GM18507 (cell line): ENCODE measurements at regions not wholly inside any gene's neighbourhood (a gene's known extent, or its start where the extent isn't known, plus 50 kb on each side); places are given as distances from the start of the nearest gene placed in this dataset.

Experiments
- DNase-seq: peaks from one replicate; pipeline ENCODE4 v3.0.0; 2011; ENCODE audit warnings: low read depth; ENCODE audit not compliant: insufficient read length; ENCODE audit errors: extremely low spot score
- FAIRE-seq: peaks from 2 replicates; lab custom pipeline; 2011; peaks lifted over from hg19 to GRCh38; lab: Jason Lieb, UNC

DNA sequence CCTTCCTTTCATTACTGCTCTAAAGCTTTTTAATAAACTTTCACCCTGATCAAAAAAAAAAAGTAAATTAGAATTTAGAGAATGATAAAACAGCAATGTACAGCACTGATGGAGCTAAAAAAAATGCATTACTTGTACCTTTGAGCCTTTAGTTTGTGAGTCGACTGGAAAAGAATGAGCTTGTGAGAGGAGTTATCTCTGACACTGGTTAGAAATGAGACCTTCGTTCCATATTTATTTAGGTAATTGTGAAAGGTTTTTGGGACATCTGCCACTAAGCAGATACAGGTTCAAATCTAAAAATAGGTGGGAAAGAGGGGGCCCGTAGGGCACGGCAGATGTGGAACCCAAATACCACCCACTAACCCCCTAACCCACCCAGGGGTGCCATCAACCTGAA is 376.8 kb downstream of the ICE1 start:
- FAIRE-seq (no peak), DNase-seq (no peak)

- no peak for FAIRE-seq
- no peak for DNase-seq
These were observed 376.0 kb downstream of the ICE1 start for GRCh38 chr5:5798462-5798861.

DNA sequence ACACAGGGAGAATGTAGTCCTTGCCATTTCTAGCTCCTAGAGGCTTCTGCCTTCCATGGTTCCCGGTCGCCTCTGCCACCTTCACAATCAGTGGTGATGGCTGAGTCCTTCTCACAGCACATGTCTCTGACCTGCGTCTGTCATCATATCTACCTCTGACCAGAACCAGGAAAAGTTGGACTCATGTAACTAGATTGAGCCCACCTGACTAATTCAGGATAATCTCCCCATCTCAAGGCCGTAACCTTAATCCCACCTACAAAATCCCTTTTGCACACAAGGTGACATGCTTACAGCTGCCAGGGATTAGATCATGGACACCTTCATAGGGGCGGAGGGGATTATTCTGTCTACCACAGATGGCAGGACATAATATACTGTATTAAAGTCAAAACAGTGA is 375.6 kb downstream of the ICE1 start:
- DNase-seq: no peak
- FAIRE-seq: no peak

DNA sequence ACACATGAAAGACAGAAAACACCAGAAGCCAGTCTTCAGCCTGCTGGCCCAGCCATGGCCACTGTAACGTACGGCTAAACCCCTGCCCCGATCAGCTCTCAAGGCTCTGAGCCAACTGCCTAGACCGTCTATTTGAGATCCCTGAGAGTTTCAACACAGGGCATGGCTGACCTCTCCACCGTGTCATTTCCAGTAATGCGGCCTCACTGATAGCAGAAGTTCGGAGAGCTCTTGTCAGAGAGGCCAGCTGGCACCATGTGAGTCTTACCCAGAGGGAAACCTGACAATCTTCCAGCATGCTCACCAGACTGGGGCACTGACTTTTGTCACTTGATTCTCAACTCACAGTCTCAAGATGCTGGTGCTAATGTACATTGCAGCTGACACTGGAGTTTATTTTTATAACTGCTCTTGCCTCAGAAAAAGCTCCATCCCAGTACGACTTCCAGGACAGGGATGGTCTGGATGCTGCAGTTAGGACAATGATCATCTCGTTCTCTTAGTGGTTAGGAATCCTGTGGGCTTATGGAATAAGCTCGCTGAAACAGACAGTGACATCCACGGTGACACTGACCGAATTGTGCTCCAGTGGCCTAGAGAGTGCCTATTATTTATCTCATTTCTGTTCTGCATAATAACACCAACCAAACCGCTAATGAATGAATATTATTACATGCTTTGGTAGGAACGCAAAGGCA is 372.7 kb downstream of the ICE1 start:
- DNase-seq: no peak
- FAIRE-seq: no peak

- DNase-seq: no peak
- FAIRE-seq: no peak
These were observed 371.7 kb downstream of the ICE1 start for GRCh38 chr5:5794118-5794560.

GRCh38 chr5:5793242-5794117 is 371.0 kb downstream of the ICE1 start:
- DNase-seq (no peak), FAIRE-seq (no peak)

- FAIRE-seq (no peak), DNase-seq (no peak)
These were observed 369.6 kb downstream of the ICE1 start for GRCh38 chr5:5792106-5792505.

- DNase-seq: no peak
These were observed 366.3 kb downstream of the ICE1 start for GRCh38 chr5:5788793-5789192.

DNA sequence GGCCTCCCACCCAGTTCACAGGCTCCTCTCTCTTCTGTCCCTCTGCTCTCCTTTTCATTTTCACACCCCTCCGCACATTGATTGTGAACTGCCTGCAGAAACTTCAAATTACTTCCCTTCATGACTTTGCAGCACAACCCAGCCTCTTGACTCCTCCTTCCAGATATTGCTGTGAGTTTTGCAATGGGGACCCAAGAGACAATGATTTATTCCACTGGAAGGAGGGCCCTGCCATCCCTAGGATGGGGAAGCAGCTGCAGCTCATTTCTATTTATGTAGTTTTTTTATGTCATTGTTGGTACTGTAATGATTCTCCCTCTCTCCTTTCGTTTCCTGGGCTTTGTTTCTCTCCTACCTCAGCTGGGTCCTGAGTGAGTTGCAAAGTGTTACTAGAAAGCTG is 364.9 kb downstream of the ICE1 start:
- FAIRE-seq (no peak), DNase-seq (no peak)

More at GRCh38 chr5:5788793-5789192, 366.3 kb downstream of the ICE1 start:
- FAIRE-seq: no peak

- FAIRE-seq (no peak), DNase-seq (no peak)
These were observed 361.6 kb downstream of the ICE1 start for GRCh38 chr5:5784101-5784500.

DNA sequence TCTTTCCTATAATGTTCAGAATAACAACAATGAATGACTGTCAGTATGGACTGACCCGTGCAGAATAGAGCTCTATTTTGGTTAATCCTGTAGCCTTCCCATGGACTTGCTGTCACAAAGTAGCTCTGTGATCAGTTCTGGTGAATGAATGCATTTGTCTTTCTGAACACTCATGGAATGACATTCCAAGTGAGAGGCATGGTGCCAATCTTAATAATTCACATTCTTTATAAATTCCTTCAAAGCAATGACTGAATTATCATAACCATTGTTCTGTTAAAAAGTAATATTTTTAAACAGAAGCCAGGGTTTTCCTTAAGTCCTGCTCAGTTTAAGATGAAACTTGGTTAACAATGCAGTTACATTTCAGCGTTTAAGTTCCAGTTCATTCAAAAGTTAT is 360.5 kb downstream of the ICE1 start:
- FAIRE-seq: no peak
- no peak for DNase-seq

DNA sequence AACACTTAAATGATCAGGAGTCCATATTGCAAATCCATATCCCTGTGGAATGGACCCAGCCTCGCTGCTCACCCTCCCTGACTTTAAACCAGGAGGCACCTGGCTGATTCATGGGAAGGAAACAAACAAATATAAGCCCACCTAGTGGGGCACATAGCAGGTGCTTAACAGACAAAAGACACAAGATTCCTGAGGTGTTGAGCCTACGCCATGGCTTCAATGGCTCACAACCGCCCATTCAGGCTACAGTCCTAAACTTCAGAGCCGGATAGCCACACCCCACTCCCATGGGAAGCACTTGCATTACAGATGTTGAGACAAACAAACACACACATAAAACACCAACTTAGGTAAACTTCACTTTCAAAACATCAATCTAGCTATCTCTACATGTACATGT is 359.9 kb downstream of the ICE1 start:
- DNase-seq (no peak), FAIRE-seq (no peak)

GRCh38 chr5:5781335-5781734 is 358.9 kb downstream of the ICE1 start:
- DNase-seq (no peak), FAIRE-seq (no peak)

GRCh38 chr5:5780253-5780652 is 357.8 kb downstream of the ICE1 start:
- DNase-seq: no peak
- FAIRE-seq: no peak

GRCh38 chr5:5777013-5777412 is 354.5 kb downstream of the ICE1 start:
- no peak for FAIRE-seq

GRCh38 chr5:5772202-5772601 is 349.7 kb downstream of the ICE1 start:
- DNase-seq: no peak
- no peak for FAIRE-seq

More at GRCh38 chr5:5777013-5777412, 354.5 kb downstream of the ICE1 start:
- no peak for DNase-seq

DNA sequence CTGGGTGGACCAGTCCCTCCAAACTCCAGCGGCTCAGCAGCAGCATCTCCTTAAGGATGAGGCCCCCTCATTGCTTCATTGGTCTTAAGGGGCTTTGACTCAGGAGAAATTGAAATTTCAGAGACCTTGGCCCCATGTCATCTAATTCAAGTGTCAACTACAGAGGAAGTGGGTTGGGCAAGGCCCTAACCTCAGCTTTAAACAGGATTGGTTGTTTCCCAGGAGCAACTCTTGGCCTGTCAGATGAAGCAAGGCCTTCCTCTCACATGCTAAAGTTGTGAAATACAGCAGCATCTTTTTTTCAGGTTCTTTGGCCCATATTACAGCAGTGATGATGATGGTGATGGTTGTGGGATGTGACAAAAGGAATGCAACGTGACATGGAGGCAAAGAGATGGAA is 348.3 kb downstream of the ICE1 start:
- no peak for FAIRE-seq
- DNase-seq: no peak

DNA sequence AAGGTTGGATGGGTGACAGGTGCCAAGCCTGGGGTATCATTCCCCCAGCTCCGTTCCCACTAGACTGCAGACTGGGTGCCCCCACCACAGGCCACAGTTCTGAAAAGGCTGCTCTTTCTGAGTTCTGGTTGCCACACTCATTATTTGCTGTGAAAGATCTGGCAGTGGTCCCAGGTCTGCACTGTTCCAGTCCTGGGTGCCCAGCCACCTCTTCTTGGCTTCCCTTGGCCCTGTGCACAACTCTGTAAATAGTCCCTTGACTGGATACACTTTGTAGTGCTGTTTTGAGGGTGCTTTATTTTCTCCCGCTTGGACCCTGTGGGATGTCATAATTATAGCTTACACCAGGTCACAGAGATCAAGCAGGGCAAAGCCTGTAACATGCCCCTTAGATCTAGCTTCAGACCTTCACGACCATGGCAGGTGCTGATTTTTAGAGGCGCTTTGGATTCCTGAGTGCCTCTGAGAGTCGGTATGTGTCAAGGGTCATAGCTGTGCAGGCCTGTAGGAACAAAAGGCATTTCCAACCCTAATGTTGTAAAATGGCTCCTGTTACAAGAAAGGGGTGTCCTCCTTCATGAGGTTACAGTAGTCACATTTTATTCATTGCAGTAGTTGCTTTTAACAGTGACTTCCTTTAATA is 344.9 kb downstream of the ICE1 start:
- FAIRE-seq (no peak), DNase-seq (no peak)

DNA sequence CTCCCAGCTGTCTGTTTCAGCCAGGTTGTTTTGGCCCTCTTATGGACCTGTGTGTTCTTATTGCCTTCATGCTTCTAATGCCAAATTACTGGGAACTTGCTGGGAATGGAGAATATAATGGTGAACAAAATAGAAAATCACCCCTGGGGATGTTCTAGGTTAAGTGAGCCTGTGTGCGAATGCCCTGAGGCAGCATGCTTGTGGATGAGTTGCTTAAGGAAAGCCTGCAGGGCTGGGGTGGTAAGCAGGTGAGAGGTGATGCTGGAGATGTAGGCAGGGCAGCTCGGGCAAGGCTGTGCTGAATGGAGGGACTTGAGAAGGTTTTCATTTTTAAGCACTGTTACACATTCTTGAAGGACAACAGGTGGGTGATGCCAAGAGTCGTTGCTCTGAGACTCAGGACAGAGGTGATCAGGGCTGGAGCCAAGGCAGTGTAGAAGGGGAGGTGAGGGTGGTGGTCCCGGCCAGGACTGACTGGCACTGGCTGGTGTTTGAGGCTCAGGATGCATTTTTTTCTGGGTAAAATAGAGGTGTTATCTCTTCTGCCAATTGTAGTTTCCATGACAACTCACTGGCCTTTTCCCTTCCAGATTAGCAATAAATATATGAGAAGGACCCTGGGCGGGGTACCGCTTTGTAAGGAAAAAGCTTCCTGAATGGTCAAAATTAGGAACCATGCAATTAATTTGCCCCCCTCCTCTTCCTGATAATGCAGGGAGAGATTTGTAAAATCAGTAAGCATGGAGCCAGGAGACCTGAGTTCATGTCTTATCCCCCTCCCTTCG is 342.8 kb downstream of the ICE1 start:
- FAIRE-seq: no peak

GRCh38 chr5:5764246-5764645 is 341.8 kb downstream of the ICE1 start:
- DNase-seq (no peak), FAIRE-seq (no peak)

More for the DNA sequence above, 342.8 kb downstream of the ICE1 start:
- no peak for DNase-seq
